OCI-LY1 (cell line): ENCODE measurements at regions not wholly inside any gene's neighbourhood (a gene's known extent, or its start where the extent isn't known, plus 50 kb on each side); places are given as distances from the start of the nearest gene placed in this dataset.

ENCODE experiments used
- EZH2 ChIP-seq: fragments of 200-600 bp; sonication (generic), shearing (Covaris generic); IDR thresholded peaks from 2 replicates; pipeline ENCODE4 v1.8.0; 2017; ENCODE audit warnings: borderline replicate concordance, mixed run types, mild to moderate bottlenecking, antibody characterized with exemption, low read length, moderate library complexity, mixed read lengths
- TF ChIP-seq, protein P1 (sequence below): fragments of 200-600 bp; sonication (generic), shearing (Covaris generic); IDR thresholded peaks from 2 replicates; pipeline ENCODE4 v1.5.1; 2017; ENCODE audit warnings: mild to moderate bottlenecking, antibody characterized with exemption, low read length, moderate library complexity, mixed read lengths

DNA sequence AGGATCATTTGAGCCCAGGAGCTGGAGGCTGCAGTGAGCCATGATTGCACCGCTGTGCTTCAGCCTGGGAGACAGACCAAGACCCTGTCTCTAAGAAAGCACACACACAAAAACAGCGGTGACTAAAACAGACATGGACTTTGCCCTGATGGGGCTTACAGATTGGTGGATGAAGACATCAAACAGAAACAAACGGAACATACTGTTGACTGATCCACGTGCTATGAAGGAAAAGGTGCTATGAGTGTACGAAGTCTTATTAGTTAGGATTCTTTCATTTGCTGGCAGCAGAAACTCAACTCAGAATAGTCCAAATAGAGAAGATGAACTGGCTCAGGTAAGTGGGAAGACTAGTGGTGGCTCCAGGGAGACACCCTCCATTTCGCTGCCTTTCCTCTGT is 309.8 kb upstream of the N4BP1 start:
- TF ChIP-seq EZH2, result no peak
- TF ChIP-seq, protein P1, sequence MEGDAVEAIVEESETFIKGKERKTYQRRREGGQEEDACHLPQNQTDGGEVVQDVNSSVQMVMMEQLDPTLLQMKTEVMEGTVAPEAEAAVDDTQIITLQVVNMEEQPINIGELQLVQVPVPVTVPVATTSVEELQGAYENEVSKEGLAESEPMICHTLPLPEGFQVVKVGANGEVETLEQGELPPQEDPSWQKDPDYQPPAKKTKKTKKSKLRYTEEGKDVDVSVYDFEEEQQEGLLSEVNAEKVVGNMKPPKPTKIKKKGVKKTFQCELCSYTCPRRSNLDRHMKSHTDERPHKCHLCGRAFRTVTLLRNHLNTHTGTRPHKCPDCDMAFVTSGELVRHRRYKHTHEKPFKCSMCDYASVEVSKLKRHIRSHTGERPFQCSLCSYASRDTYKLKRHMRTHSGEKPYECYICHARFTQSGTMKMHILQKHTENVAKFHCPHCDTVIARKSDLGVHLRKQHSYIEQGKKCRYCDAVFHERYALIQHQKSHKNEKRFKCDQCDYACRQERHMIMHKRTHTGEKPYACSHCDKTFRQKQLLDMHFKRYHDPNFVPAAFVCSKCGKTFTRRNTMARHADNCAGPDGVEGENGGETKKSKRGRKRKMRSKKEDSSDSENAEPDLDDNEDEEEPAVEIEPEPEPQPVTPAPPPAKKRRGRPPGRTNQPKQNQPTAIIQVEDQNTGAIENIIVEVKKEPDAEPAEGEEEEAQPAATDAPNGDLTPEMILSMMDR, result no peak
